Stimulated activated CD4-positive, alpha-beta T cell treated with anti-CD3 and anti-CD28 coated beads, Interleukin-4, amount 100 ng/mL, for 48 hours (primary cell): ENCODE measurements at regions not wholly inside any gene's neighbourhood (a gene's known extent, or its start where the extent isn't known, plus 50 kb on each side); places are given as distances from the start of the nearest gene placed in this dataset.
"Not testable (repeated sequence)": the region's sequence is repeated elsewhere in the genome, so short reads cannot be mapped to it uniquely, and the experiment has no call there.

ENCODE experiments used
- DNase-seq, 2 donors: peaks; one replicate each; pipeline ENCODE4 v3.0.0-alpha.2; 2020; ENCODE audit warnings: low read depth in 2 of 2

- no peak for DNase-seq
Observed at GRCh38 chr2:16728351-16729136, 62.9 kb upstream of the CYRIA start.

GRCh38 chr2:16727849-16728248 lies 62.2 kb upstream of the CYRIA start:
- not testable (repeated sequence) for DNase-seq

GRCh38 chr2:16727256-16727655 lies 61.6 kb upstream of the CYRIA start:
- DNase-seq = no peak

- no peak for DNase-seq
Observed at GRCh38 chr2:16726577-16726976, 60.9 kb upstream of the CYRIA start.

- no peak for DNase-seq
Observed at GRCh38 chr2:16726147-16726546, 60.5 kb upstream of the CYRIA start.

- DNase-seq = no peak
Observed at GRCh38 chr2:16725549-16725948, 59.9 kb upstream of the CYRIA start.

- DNase-seq = no peak
Observed at GRCh38 chr2:16722677-16723076, 57.0 kb upstream of the CYRIA start.

- DNase-seq = no peak
Observed at GRCh38 chr2:16722126-16722525, 56.5 kb upstream of the CYRIA start.

- DNase-seq = not testable (repeated sequence)
Observed at GRCh38 chr2:16721529-16721928, 55.9 kb upstream of the CYRIA start.

- not testable (repeated sequence) for DNase-seq
Observed at GRCh38 chr2:16720737-16721136, 55.1 kb upstream of the CYRIA start.

GRCh38 chr2:16719485-16719808 lies 53.8 kb upstream of the CYRIA start:
- no peak for DNase-seq

- no peak for DNase-seq
Observed at GRCh38 chr2:16718576-16719484, 53.2 kb upstream of the CYRIA start.

GRCh38 chr2:16717477-16717876 lies 51.8 kb upstream of the CYRIA start:
- no peak for DNase-seq

GRCh38 chr2:16716944-16717343 lies 51.3 kb upstream of the CYRIA start:
- no peak for DNase-seq

- no peak for DNase-seq
Observed at GRCh38 chr2:16716024-16716423, 50.4 kb upstream of the CYRIA start.
